Loucy (cell line): ENCODE measurements at regions not wholly inside any gene's neighbourhood (a gene's known extent, or its start where the extent isn't known, plus 50 kb on each side); places are given as distances from the start of the nearest gene placed in this dataset.
"Not testable (repeated sequence)": the region's sequence is repeated elsewhere in the genome, so short reads cannot be mapped to it uniquely, and the experiment has no call there.

Experiments
- H2AFZ ChIP-seq: fragments of 200-600 bp; sonication (generic); 2 replicates; pipeline ENCODE4 v1.6.0; 2016; ENCODE audit warnings: antibody characterized with exemption, mild to moderate bottlenecking, low read length, moderate library complexity
- H3F3A ChIP-seq: fragments of 200-600 bp; 2 replicates; pipeline ENCODE4 v1.6.0; 2016; ENCODE audit warnings: antibody characterized with exemption, low read depth, mild to moderate bottlenecking
- H3K27me3 ChIP-seq: fragments of 200-600 bp; sonication (generic); 2 replicates; pipeline ENCODE4 v1.6.1; 2014; ENCODE audit warnings: low read length, mild to moderate bottlenecking; ENCODE audit not compliant: insufficient read depth, poor library complexity, severe bottlenecking
- H3K36me3 ChIP-seq: fragments of 200-600 bp; sonication (generic); 2 replicates; pipeline ENCODE4 v1.6.1; 2016; ENCODE audit warnings: low read length; ENCODE audit not compliant: insufficient read depth
- H3K4me1 ChIP-seq: fragments of 200-600 bp; sonication (generic); 2 replicates; pipeline ENCODE4 v1.5.1; 2014; ENCODE audit warnings: low read length, mild to moderate bottlenecking; ENCODE audit not compliant: insufficient read depth, poor library complexity, severe bottlenecking
- H3K4me2 ChIP-seq: fragments of 200-600 bp; sonication (generic); 2 replicates; pipeline ENCODE4 v1.6.0; 2014; ENCODE audit warnings: antibody characterized with exemption, low read length, low read depth, mild to moderate bottlenecking; ENCODE audit not compliant: poor library complexity, severe bottlenecking
- H3K4me3 ChIP-seq: fragments of 200-600 bp; sonication (generic); 2 replicates; pipeline ENCODE4 v1.5.1; 2014; ENCODE audit warnings: low read length, mild to moderate bottlenecking, mixed read lengths; ENCODE audit not compliant: poor library complexity, severe bottlenecking
- H3K79me2 ChIP-seq: fragments of 200-600 bp; sonication (generic); 2 replicates; pipeline ENCODE4 v1.6.1; 2014; ENCODE audit warnings: low read length; ENCODE audit not compliant: insufficient read depth
- H3K9ac ChIP-seq: fragments of 200-600 bp; sonication (generic); 2 replicates; pipeline ENCODE4 v1.6.0; 2014; ENCODE audit warnings: mild to moderate bottlenecking, low read depth, low read length, moderate library complexity; ENCODE audit not compliant: poor library complexity, severe bottlenecking
- H3K9me2 ChIP-seq: fragments of 200-600 bp; sonication (generic); replicated peaks from 2 replicates; pipeline ENCODE4 v1.6.1; 2016; ENCODE audit warnings: low read depth, low read length, mixed read lengths
- H3K9me3 ChIP-seq: fragments of 200-600 bp; sonication (generic); 2 replicates; pipeline ENCODE4 v1.6.1; 2014; ENCODE audit warnings: mild to moderate bottlenecking, antibody characterized with exemption, low read length, low read depth; ENCODE audit not compliant: insufficient read depth
- H4K20me1 ChIP-seq: fragments of 200-600 bp; sonication (generic); 2 replicates; pipeline ENCODE4 v1.6.0; 2014; ENCODE audit warnings: antibody characterized with exemption, low read length, mild to moderate bottlenecking; ENCODE audit not compliant: insufficient read depth, poor library complexity, severe bottlenecking
- EZH2phosphoT487 ChIP-seq: fragments of 200-600 bp; IDR thresholded peaks from 2 replicates; pipeline ENCODE4 v1.6.1; 2018; ENCODE audit warnings: antibody characterized with exemption, mild to moderate bottlenecking, moderate library complexity, borderline replicate concordance
- TF ChIP-seq, protein P1 (sequence below): fragments of 200-600 bp; sonication (generic); conservative IDR thresholded peaks from 2 replicates; pipeline ENCODE4 v1.5.1; 2014; ENCODE audit warnings: mild to moderate bottlenecking, antibody characterized with exemption, low read length

DNA sequence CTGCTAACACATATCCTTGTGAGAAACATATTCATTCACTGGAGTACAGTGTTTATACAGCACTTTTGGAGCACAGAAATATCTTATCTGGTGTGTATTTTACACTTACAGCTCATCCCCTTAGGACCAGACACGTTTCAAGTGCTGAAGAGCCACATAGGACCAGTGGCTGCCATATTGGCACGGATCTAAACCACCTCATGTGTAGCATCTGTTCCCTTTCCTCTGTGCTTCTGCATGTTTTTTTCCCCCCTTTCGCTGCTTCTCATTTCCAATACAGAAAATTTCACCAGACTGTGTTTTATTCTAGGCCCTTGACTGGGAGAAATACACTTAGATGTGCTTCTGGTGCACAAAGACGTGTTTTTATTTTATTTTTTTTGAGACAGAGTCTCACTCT, 69.7 kb upstream of the RBMX start:
- no peaks in the 10 kb centered on the region for H4K20me1 ChIP-seq
- no peaks in the 10 kb centered on the region for H3K27me3 ChIP-seq
- no peaks in the 10 kb centered on the region for H3K9me2 ChIP-seq
- H2AFZ ChIP-seq: no peak overlapping the region
- TF ChIP-seq, protein P1, sequence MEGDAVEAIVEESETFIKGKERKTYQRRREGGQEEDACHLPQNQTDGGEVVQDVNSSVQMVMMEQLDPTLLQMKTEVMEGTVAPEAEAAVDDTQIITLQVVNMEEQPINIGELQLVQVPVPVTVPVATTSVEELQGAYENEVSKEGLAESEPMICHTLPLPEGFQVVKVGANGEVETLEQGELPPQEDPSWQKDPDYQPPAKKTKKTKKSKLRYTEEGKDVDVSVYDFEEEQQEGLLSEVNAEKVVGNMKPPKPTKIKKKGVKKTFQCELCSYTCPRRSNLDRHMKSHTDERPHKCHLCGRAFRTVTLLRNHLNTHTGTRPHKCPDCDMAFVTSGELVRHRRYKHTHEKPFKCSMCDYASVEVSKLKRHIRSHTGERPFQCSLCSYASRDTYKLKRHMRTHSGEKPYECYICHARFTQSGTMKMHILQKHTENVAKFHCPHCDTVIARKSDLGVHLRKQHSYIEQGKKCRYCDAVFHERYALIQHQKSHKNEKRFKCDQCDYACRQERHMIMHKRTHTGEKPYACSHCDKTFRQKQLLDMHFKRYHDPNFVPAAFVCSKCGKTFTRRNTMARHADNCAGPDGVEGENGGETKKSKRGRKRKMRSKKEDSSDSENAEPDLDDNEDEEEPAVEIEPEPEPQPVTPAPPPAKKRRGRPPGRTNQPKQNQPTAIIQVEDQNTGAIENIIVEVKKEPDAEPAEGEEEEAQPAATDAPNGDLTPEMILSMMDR: no peak
- no peak for TF ChIP-seq EZH2phosphoT487
- no peaks in the 10 kb centered on the region for H3K4me1 ChIP-seq
- no peaks in the 10 kb centered on the region for H3K79me2 ChIP-seq
- no peaks in the 10 kb centered on the region for H3K9me3 ChIP-seq
- no peak overlapping the region for H3K4me3 ChIP-seq
- no peak overlapping the region for H3K9ac ChIP-seq
- H3K4me2 ChIP-seq: no peak overlapping the region
- H3K36me3 ChIP-seq: no peaks in the 10 kb centered on the region
- H3F3A ChIP-seq: no peaks in the 10 kb centered on the region

DNA sequence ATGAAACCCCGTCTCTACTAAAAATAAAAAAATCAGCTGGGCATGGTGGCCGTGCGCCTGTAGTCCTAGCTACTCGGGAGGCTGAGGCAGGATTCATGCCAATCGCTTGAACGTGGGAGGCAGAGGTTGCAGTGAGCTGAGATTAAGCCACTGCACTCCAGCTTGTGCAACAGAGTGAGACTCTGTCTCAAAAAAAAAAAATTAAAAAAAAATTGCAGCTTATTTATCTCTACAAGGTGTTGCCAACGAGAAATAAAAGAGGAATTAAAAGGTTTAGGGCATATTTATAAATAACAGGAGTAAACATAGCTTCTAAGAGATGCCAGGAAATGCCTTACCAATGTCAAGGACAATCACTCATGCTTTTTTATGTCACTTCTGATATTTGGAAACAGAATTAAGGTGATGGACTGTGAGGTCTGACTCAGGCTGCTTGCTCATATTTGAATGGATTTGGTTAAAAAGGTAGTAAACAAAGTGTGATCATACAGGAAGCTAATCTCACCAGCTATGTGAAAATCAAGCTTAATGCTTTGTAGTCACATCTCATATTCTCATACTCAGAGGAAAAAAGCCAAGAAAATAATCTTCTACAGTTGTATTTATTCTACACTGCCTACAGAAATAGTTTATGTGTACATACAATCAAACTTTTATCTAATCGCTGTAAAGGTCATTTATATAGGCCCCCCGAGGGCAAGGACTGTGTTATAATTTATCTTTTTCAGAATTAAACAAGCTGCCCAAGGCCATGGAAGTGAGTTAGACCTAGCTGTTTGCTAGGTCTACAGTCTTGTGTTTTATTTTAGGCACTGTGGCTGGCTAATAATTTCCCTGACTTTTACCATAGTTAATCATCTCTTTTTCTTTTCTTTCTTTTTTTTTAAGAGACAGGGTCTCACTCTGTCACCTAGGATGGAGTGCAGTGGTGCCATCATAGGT, 61.1 kb upstream of the RBMX start:
- Histone ChIP-seq H3K4me2 (no peak overlapping the region), H3K36me3 (no peaks in the 10 kb centered on the region), H4K20me1 (no peaks in the 10 kb centered on the region), H3K79me2 (no peaks in the 10 kb centered on the region), H3K27me3 (no peaks in the 10 kb centered on the region), H3K4me1 (no peaks in the 10 kb centered on the region), H3K9ac (no peak overlapping the region), H2AFZ (no peak overlapping the region), H3F3A (no peaks in the 10 kb centered on the region), H3K9me3 (no peaks in the 10 kb centered on the region), H3K9me2 (no peaks in the 10 kb centered on the region), H3K4me3 (no peak overlapping the region)
- TF ChIP-seq EZH2phosphoT487: no peak
- TF ChIP-seq, protein P1: no peak

DNA sequence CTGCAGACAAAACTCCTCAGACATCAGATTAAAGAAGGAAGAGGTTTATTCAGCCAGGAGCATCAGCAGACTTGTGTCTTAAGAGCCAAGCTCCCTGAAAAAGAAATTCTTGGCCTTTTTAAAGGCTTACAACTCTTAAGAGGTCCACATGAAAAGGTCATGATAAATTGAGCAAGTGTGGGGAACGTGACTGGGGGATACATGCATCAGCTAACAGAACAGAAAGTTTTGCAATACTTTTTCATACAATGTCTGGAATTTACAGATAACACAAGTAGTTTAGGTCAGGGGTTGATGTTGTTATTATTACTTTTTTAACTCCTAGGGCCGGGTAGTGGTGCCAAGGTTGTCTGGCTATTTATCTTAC, 55.6 kb upstream of the RBMX start:
- H3K79me2 ChIP-seq: no peaks in the 10 kb centered on the region
- no peaks in the 10 kb centered on the region for H3K4me1 ChIP-seq
- H3K36me3 ChIP-seq: no peaks in the 10 kb centered on the region
- TF ChIP-seq EZH2phosphoT487: no peak
- TF ChIP-seq, protein P1: no peak
- H3K4me3 ChIP-seq: no peak overlapping the region
- no peak overlapping the region for H2AFZ ChIP-seq
- H3F3A ChIP-seq: no peaks in the 10 kb centered on the region
- no peak overlapping the region for H3K9ac ChIP-seq
- H3K4me2 ChIP-seq: no peak overlapping the region
- no peaks in the 10 kb centered on the region for H4K20me1 ChIP-seq
- H3K9me2 ChIP-seq: no peaks in the 10 kb centered on the region
- no peaks in the 10 kb centered on the region for H3K27me3 ChIP-seq
- H3K9me3 ChIP-seq: no peaks in the 10 kb centered on the region

DNA sequence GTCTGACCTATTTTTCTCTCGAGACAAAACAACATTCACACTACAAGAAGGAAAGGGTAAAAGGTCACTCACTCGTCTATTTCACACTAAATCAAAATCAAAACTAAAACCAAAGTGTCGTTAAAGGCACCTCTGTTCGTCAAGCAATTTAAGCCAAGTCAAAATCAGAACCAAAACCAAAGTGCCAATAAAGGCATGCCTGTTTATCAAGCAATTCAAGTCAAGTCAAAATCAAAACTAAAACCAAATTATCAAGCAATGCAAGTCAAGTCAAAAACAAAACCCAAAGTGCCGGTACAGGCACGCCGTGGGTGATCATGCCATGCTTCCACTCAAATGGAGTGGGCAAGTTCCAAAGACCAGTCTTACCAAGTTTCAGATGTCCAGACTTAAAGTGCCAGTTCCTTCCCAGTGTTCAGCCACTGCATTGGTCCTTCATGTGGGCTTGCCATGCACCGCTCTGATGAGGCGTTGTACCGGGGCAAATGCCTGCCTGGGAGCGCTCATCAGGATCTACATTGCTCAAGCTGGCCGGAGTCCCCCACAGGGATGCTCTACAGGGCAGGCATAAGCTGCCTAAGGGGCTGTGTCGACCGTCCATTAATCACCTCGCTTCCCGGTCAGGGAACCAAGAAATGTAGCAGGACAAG, 55.1 kb upstream of the RBMX start:
- H3K36me3 ChIP-seq, H3F3A ChIP-seq, H3K4me3 ChIP-seq, H3K4me2 ChIP-seq, H3K9me3 ChIP-seq, H3K79me2 ChIP-seq, H3K4me1 ChIP-seq, H4K20me1 ChIP-seq, H2AFZ ChIP-seq, H3K9me2 ChIP-seq, H3K9ac ChIP-seq, H3K27me3 ChIP-seq: not testable (repeated sequence)

DNA sequence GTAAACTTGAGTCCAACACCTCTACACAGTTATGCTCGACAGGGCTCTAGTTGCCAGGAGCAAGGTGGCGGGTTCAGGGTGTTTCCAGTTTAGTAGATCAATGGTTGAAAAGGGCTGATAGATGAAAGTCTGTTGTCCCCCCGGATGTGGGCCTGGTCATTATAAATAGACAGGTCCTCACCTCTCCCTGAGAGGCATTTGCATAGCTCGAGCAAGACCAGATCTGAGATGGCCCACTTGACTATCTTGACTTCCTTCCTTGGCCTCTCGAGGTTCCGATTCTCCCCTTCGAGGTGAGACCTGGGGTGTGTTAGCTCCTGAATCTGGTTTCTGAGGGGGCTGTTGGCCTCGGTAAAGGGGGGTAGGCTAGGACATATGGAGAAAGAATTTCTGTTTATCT, 54.1 kb upstream of the RBMX start:
- not testable (repeated sequence) for H3K9me2 ChIP-seq, H3K9ac ChIP-seq, H3F3A ChIP-seq, H3K4me3 ChIP-seq, H3K79me2 ChIP-seq, H3K4me1 ChIP-seq, H3K27me3 ChIP-seq, H2AFZ ChIP-seq, H4K20me1 ChIP-seq, H3K36me3 ChIP-seq, H3K9me3 ChIP-seq, H3K4me2 ChIP-seq
